Esophagus muscularis mucosa (tissue), 4 donors: ENCODE measurements at regions not wholly inside any gene's neighbourhood (a gene's known extent, or its start where the extent isn't known, plus 50 kb on each side); places are given as distances from the start of the nearest gene placed in this dataset.

Experiments used
- EP300 ChIP-seq: sonication (generic); formaldehyde crosslinking; IDR thresholded peaks from one replicate; pipeline ENCODE4 v1.6.1; 2017; ENCODE audit warnings: antibody characterized with exemption
- POLR2A ChIP-seq: fragments of 450-650 bp; IDR thresholded peaks from one replicate; pipeline ENCODE4 v1.6.1; 2017; ENCODE audit warnings: antibody characterized with exemption, moderate library complexity, mild to moderate bottlenecking, low read depth
- POLR2AphosphoS5 ChIP-seq, 2 donors: sonication (generic); formaldehyde crosslinking; IDR thresholded peaks; one replicate each; pipeline ENCODE4 v1.6.1; 2017; ENCODE audit warnings: antibody characterized with exemption in 2 of 2
- TF ChIP-seq, protein P1 (sequence below), 3 experiments: fragments of 200-600 bp in 2 of 3; fragments of 450-650 bp in 1 of 3; sonication (generic) in 2 of 3; IDR thresholded peaks; one replicate each; pipeline ENCODE4 v1.5.1; 2017 to 2019; ENCODE audit warnings: antibody characterized with exemption in 3 of 3, mild to moderate bottlenecking in 2 of 3, moderate library complexity in 1 of 3

DNA sequence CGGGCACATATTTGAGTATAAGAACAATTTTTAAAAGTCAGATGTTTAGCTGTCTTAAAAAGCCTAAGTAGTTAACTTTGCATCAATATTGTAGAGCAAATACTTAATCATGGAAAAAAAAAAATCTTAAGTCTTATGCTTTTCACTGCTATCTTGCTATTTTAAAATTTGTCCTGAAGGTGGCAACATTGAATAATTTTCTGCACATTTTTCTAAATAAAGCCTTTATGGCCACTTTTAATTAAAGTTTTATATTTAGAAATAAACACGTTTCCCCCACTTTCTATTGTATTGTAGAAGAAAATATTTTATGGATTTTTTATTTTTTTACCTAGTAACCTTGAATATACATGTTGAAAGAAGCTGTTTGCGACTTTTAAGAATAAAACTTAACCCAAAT lies 198.8 kb downstream of the AMY1C start:
- no peak for TF ChIP-seq POLR2A
- TF ChIP-seq, protein P1, sequence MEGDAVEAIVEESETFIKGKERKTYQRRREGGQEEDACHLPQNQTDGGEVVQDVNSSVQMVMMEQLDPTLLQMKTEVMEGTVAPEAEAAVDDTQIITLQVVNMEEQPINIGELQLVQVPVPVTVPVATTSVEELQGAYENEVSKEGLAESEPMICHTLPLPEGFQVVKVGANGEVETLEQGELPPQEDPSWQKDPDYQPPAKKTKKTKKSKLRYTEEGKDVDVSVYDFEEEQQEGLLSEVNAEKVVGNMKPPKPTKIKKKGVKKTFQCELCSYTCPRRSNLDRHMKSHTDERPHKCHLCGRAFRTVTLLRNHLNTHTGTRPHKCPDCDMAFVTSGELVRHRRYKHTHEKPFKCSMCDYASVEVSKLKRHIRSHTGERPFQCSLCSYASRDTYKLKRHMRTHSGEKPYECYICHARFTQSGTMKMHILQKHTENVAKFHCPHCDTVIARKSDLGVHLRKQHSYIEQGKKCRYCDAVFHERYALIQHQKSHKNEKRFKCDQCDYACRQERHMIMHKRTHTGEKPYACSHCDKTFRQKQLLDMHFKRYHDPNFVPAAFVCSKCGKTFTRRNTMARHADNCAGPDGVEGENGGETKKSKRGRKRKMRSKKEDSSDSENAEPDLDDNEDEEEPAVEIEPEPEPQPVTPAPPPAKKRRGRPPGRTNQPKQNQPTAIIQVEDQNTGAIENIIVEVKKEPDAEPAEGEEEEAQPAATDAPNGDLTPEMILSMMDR (IDR thresholded peaks at IDR 0.05), result no peak
- no peak for TF ChIP-seq EP300
- TF ChIP-seq POLR2AphosphoS5 (IDR thresholded peaks at IDR 0.05), result no peak
